ENCODE measurements at regions not wholly inside any gene's neighbourhood (a gene's known extent, or its start where the extent isn't known, plus 50 kb on each side); places are given as distances from the start of the nearest gene placed in this dataset.

DNA sequence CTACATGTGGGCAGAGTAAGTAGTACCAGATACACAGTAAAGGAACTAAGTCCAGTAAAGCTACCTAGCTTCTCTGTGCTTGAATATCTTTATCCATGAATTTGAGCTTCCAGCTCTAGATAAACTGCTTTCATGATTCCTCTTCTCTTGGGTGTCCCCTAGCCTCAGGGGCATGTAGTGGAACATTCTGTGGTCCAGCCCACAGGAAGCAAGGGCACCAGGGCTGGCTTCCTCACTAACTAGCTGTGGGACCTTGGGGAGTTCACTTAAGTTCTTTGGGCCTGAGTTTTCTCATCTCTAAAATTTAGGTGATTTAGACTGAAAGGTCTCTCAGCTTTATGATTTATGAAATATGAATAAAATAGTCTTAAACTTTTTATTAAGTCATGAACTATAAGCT is 185.7 kb downstream of the KATNAL1 start:
- H3K23ac ChIP-seq (ENCODE audit: insufficient read length): no peak overlapping the region
- TF ChIP-seq BCL11A (IDR thresholded peaks at IDR 0.05; ENCODE audit: low read depth in 2 of 2, low read length in 2 of 2) (no peak), KDM5A (IDR thresholded peaks at IDR 0.05; ENCODE audit: low read length) (no peak), BRCA1 (IDR thresholded peaks at IDR 0.05; ENCODE audit: low read depth, low read length) (no peak), TEAD4 (IDR thresholded peaks at IDR 0.05; ENCODE audit: low read depth, low read length) (no peak), RBBP5 (IDR thresholded peaks at IDR 0.05; ENCODE audit: borderline replicate concordance, low read depth, low read length) (no peak), TCF12 (IDR thresholded peaks at IDR 0.05; ENCODE audit: low read depth, low read length) (no peak), JUN (IDR thresholded peaks at IDR 0.05; ENCODE audit: low read depth, low read length) (no peak), SP2 (IDR thresholded peaks at IDR 0.05; ENCODE audit: low read length) (no peak), ASH2L (IDR thresholded peaks at IDR 0.05; ENCODE audit: low read length) (no peak), TBP (IDR thresholded peaks at IDR 0.05; ENCODE audit: low read depth, low read length) (no peak), POLR2A (IDR thresholded peaks at IDR 0.05; ENCODE audit: control extremely low read depth in 1 of 2, low read depth in 2 of 2, low read length in 2 of 2) (no peak), FOSL1 (IDR thresholded peaks at IDR 0.05; ENCODE audit: insufficient read depth, low read depth, low read length) (no peak), RNF2 (IDR thresholded peaks at IDR 0.05; ENCODE audit: borderline replicate concordance, low read depth, low read length, missing control alignments, poor library complexity, severe bottlenecking) (no peak), PHF8 (conservative IDR thresholded peaks at IDR 0.05; ENCODE audit: low read depth, low read length) (no peak)
- TF ChIP-seq, protein P1, sequence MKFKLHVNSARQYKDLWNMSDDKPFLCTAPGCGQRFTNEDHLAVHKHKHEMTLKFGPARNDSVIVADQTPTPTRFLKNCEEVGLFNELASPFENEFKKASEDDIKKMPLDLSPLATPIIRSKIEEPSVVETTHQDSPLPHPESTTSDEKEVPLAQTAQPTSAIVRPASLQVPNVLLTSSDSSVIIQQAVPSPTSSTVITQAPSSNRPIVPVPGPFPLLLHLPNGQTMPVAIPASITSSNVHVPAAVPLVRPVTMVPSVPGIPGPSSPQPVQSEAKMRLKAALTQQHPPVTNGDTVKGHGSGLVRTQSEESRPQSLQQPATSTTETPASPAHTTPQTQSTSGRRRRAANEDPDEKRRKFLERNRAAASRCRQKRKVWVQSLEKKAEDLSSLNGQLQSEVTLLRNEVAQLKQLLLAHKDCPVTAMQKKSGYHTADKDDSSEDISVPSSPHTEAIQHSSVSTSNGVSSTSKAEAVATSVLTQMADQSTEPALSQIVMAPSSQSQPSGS (IDR thresholded peaks at IDR 0.05; ENCODE audit: low read length): no peak

More for the DNA sequence above, 185.7 kb downstream of the KATNAL1 start:
- Histone ChIP-seq H2AK5ac (ENCODE audit: low read depth, low read length) (no peak overlapping the region), H3K56ac (replicated peaks; ENCODE audit: insufficient read length, low read depth, low read length) (no peak overlapping the region), H4K20me1 (replicated peaks in 1 of 2; ENCODE audit: control insufficient read depth in 1 of 2, insufficient read depth in 2 of 2, low read length in 2 of 2) (no peaks in the 10 kb centered on the region), H2AFZ (ENCODE audit: low read length) (no peak overlapping the region), H3K79me1 (ENCODE audit: low read depth, low read length) (no peaks in the 10 kb centered on the region), H3K79me2 (ENCODE audit: control insufficient read depth in 1 of 2, insufficient read depth in 2 of 2, low read length in 2 of 2) (no peaks in the 10 kb centered on the region), H4K8ac (ENCODE audit: extremely low read depth, insufficient read depth, low read length) (no peak overlapping the region), H3K14ac (ENCODE audit: insufficient read length) (no peak overlapping the region), H3K36me3 (ENCODE audit: control insufficient read depth in 2 of 4, insufficient read depth in 4 of 4, low read length in 3 of 4) (no peaks in the 10 kb centered on the region; a peak in 1 of 8 replicates), H2BK15ac (ENCODE audit: low read length) (no peak overlapping the region), H2BK120ac (replicated peaks; ENCODE audit: low read depth, low read length) (no peak overlapping the region), H3K18ac (ENCODE audit: extremely low read depth, low read length) (no peak overlapping the region), H4K91ac (replicated peaks; ENCODE audit: insufficient read length, low read length) (no peak overlapping the region), H3K23me2 (ENCODE audit: low read depth, low read length) (no peaks in the 10 kb centered on the region; the same call in 1 of the 2 replicates), H2BK20ac (ENCODE audit: low read length) (no peak overlapping the region), H3K9ac (replicated peaks in 1 of 4; ENCODE audit: extremely low read depth in 1 of 4, low read depth in 3 of 4, low read length in 3 of 4) (no peak overlapping the region), H3K9me3 (ENCODE audit: insufficient read depth in 2 of 2, low read depth in 1 of 2, low read length in 1 of 2) (no peaks in the 10 kb centered on the region), H4K5ac (ENCODE audit: insufficient read length, low read depth, low read length) (no peak overlapping the region), H2BK5ac (ENCODE audit: low read depth, low read length) (no peak overlapping the region), H3K4me3 (ENCODE audit: extremely low read depth in 1 of 4, insufficient read depth in 2 of 4, low read depth in 3 of 4, low read length in 4 of 4) (no peak overlapping the region), H3K27me3 (replicated peaks in 1 of 4; ENCODE audit: control insufficient read depth in 3 of 4, extremely low read depth in 1 of 4, insufficient read depth in 3 of 4, low read length in 3 of 4) (peaks cover 0 to 2% (median 0%) of the 10 kb centered on the region in 4 experiments; a peak in 1 of 7 replicates), H3K4me1 (replicated peaks in 1 of 4; ENCODE audit: control insufficient read depth in 3 of 4, insufficient read depth in 4 of 4, low read length in 3 of 4) (no peaks in the 10 kb centered on the region), H3K4me2 (ENCODE audit: insufficient read depth in 1 of 2, low read depth in 2 of 2, low read length in 2 of 2) (no peak overlapping the region), H2BK12ac (ENCODE audit: low read depth, low read length) (no peak overlapping the region), H3K27ac (ENCODE audit: low read depth, low read length) (no peak overlapping the region), H3K4ac (replicated peaks; ENCODE audit: insufficient read length, low read depth, low read length) (no peak overlapping the region)
- ChIA-PET CTCF (ENCODE audit: partially characterized antibody) (interaction anchor here (1.3 to 4.9 kb wide), 5 partner anchors 10 to 351 kb away, joined by 3 to 38 read pairs (median 3); no protein-coding TSS in a partner anchor), POLR2A (ENCODE audit: partially characterized antibody) (no interaction called here)
- FAIRE-seq (no peak), DNase-seq (ENCODE audit: low read depth in 1 of 2, low spot score in 2 of 2) (no peak)
